RWPE1 (cell line): ENCODE measurements at regions not wholly inside any gene's neighbourhood (a gene's known extent, or its start where the extent isn't known, plus 50 kb on each side); places are given as distances from the start of the nearest gene placed in this dataset.

Experiments used
- CTCF ChIA-PET: fragments of 350-600 bp; sonication (Branson Sonifier 250); formaldehyde crosslinking; extraction: SDS; loops from one replicate; lab custom pipeline; 2021; lab: Yijun Ruan, JAX
- POLR2A ChIA-PET: fragments of 400-600 bp; formaldehyde crosslinking; extraction: SDS; loops from one replicate; lab custom pipeline; 2020; ENCODE audit warnings: antibody characterized with exemption; ENCODE audit not compliant: low non-redundant PET; lab: Yijun Ruan, JAX
- DNase-seq: peaks from one replicate; pipeline ENCODE4 v3.0.0; 2012; ENCODE audit warnings: low spot score
- H3K27ac ChIP-seq: fragments of 450-650 bp; 2 replicates; pipeline ENCODE4 v1.5.1; 2017
- CTCF ChIP-seq: fragments of 450-650 bp; conservative IDR thresholded peaks from 2 replicates; pipeline ENCODE4 v1.5.1; 2017; ENCODE audit warnings: low read depth, mild to moderate bottlenecking

- no peak for DNase-seq
- H3K27ac ChIP-seq: no peak overlapping the region
- POLR2A ChIA-PET: no interaction called here
- no peak for TF ChIP-seq CTCF
- CTCF ChIA-PET: no interaction called here
Observed at GRCh38 chr15:95931619-95932018, 398.9 kb upstream of the NR2F2 start.

DNA sequence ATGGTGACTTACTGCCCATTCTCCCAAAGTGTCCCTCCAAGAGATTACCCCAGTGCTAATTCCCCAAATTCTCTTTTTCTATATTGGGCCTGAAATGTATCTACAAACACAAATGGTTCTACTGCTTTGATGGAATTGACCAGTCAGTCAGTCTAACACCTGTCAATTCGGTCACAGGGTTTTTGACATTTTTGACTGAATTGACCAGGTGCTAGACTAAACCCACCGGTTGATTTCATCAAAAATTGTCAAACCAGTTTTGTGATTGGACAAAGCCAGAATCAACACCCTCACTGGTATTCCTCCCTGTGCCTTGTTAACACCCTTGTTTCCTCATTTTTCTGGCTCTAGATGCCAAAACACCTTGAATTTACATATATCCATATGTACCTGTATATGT, 398.4 kb upstream of the NR2F2 start:
- CTCF ChIA-PET: interaction anchor here (0.6 kb wide), 1 partner anchor 14 kb away, joined by 3 read pairs; no protein-coding TSS in a partner anchor
- TF ChIP-seq CTCF: no peak
- H3K27ac ChIP-seq: no peak overlapping the region
- no peak for DNase-seq
- POLR2A ChIA-PET: no interaction called here

DNA sequence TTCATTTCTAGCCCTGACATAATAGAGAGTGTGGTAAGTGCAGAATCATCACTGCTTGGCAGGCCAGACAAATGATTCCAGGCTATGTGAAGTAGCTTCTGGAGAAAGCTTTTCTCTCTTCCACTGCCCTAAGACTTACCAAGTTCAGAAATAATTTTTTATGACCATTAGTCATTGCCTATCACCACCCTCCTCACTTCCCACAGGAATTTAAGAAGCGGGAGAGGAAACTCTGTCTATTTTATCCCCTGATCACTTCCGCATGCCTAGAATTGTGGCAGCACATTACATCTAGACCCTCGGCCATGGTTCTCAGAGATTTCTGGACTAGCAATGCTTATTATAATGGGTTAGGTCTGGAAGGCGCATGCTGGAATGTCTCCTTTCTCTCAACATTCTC, 397.8 kb upstream of the NR2F2 start:
- POLR2A ChIA-PET: no interaction called here
- DNase-seq: no peak
- CTCF ChIA-PET: interaction anchor here (0.6 kb wide), 1 partner anchor 14 kb away, joined by 3 read pairs; no protein-coding TSS in a partner anchor

GRCh38 chr15:95935852-95936251, 394.6 kb upstream of the NR2F2 start:
- no peak for DNase-seq
- no peak overlapping the region for H3K27ac ChIP-seq
- POLR2A ChIA-PET: no interaction called here
- no peak for TF ChIP-seq CTCF
- CTCF ChIA-PET: interaction anchor here (0.5 kb wide), 1 partner anchor 1156 kb away, joined by 3 read pairs; no protein-coding TSS in a partner anchor

More for the DNA sequence above, 397.8 kb upstream of the NR2F2 start:
- no peak overlapping the region for H3K27ac ChIP-seq
- TF ChIP-seq CTCF: no peak

DNA sequence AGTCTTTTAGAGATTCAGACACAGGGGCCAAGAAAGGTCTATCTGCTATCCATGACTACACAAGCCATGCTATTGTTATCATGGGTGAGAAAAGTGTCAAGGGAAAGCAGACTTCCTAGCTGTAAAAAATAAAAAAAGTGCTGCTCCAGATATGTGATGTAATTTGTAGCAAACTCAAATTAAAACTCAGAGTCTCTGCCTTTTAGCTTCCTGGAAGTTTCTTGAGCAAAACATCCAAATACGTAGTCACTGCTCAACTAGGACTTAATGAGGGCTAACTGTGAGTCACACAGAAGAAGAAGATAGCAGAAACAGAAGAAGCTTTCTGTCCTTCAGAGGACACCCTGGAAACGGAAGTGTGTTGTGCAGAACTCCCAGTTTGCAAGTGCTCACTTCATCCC, 393.4 kb upstream of the NR2F2 start:
- ChIA-PET POLR2A (no interaction called here), CTCF (interaction anchor here (0.6 kb wide), 1 partner anchor 11 kb away, joined by 3 read pairs; no protein-coding TSS in a partner anchor)
- no peak for DNase-seq
- no peak for TF ChIP-seq CTCF
- no peak overlapping the region for H3K27ac ChIP-seq

GRCh38 chr15:95940431-95940985, 390.0 kb upstream of the NR2F2 start:
- DNase-seq: no peak
- no peak overlapping the region for H3K27ac ChIP-seq
- ChIA-PET CTCF (no interaction called here), POLR2A (no interaction called here)
- TF ChIP-seq CTCF: no peak
